LNCAP (cell line): ENCODE measurements at regions not wholly inside any gene's neighbourhood (a gene's known extent, or its start where the extent isn't known, plus 50 kb on each side); places are given as distances from the start of the nearest gene placed in this dataset.

Source experiments
- CTCF ChIP-seq: fragments of 450-650 bp; IDR thresholded peaks from 2 replicates; pipeline ENCODE4 v1.5.1; 2017; ENCODE audit warnings: mild to moderate bottlenecking

- peak; percentile 37; the same call in 1 of the 2 replicates for TF ChIP-seq CTCF
Measured at GRCh38 chr3:159766563-159767185, 222.0 kb upstream of the IL12A start.

GRCh38 chr3:159770998-159771397 is 217.6 kb upstream of the IL12A start:
- TF ChIP-seq CTCF = no peak

- no peak for TF ChIP-seq CTCF
Measured at GRCh38 chr3:159771865-159772611, 216.6 kb upstream of the IL12A start.

- TF ChIP-seq CTCF = no peak
Measured at GRCh38 chr3:159773706-159774105, 214.9 kb upstream of the IL12A start.

- no peak for TF ChIP-seq CTCF
Measured at GRCh38 chr3:159775372-159775961, 213.2 kb upstream of the IL12A start.

GRCh38 chr3:159776779-159777178 is 211.9 kb upstream of the IL12A start:
- TF ChIP-seq CTCF = no peak

GRCh38 chr3:159779883-159780282 is 208.8 kb upstream of the IL12A start:
- no peak for TF ChIP-seq CTCF
